HG03280 (cell line): ENCODE measurements at regions not wholly inside any gene's neighbourhood (a gene's known extent, or its start where the extent isn't known, plus 50 kb on each side); places are given as distances from the start of the nearest gene placed in this dataset.

Experiments
- ATAC-seq: cut with Tn5 transposase; IDR thresholded peaks from one replicate; pipeline ENCODE4 v1.9.1; 2021; ENCODE audit warnings: mild to moderate bottlenecking, moderate library complexity; ENCODE audit not compliant: unreplicated experiment

DNA sequence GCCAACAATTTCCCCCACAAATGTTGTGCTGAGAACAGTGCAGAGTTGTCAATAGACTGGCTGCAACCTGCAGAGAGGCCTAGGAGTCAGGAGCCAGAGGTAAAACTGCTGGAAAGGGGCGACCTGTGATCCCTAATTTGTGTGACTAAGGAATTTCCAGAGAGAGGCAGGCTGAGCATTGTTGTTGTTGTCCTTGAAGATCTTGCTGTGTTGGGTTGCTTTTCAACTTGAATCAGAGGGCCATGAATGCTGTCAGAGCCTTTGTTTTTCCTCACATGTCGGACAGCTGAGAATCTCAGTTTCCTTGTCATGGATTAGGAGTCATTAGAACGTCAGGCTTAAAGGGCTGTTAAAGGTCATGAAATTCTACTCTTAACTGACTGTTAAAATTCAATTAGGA is 134.6 kb upstream of the ASTN2 start:
- ATAC-seq = no peak

DNA sequence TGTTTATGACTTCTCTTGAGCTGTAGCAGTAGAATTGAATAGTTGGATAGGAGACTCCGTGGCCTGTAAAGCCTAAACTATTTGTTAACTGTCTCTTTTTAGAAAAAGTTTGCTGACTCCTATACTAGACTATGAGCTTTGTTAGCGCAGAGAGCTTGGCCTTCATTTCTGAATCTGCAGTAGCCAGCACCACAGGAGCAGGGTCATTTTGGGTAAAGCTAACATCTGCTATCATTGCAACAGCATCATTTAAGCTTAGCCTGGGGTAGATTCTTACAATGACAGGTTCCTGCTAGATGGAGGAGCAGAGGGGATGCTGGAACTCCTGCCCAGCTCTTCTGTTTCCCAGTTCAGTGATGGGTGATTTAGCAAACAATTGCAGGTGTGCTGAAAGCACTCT is 133.7 kb upstream of the ASTN2 start:
- ATAC-seq = no peak

DNA sequence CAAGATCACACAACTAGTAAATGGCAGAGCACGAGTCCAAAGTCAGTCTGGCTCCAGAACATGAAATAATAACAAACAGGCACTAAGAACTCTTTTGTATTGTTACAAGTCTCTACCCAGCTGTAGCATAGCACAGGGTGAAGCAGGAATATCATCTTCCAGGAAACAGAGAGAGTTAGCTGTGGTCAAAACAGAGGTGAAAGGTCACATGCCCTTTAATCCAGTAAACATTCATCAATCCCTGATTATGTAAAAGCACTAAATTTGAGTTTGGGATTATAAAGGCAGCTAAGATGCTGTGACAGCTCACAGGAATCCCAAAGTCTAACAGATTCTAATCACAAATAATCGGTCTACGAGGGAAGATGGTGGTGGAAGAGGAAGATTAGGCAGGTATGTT is 133.0 kb upstream of the ASTN2 start:
- ATAC-seq = no peak

DNA sequence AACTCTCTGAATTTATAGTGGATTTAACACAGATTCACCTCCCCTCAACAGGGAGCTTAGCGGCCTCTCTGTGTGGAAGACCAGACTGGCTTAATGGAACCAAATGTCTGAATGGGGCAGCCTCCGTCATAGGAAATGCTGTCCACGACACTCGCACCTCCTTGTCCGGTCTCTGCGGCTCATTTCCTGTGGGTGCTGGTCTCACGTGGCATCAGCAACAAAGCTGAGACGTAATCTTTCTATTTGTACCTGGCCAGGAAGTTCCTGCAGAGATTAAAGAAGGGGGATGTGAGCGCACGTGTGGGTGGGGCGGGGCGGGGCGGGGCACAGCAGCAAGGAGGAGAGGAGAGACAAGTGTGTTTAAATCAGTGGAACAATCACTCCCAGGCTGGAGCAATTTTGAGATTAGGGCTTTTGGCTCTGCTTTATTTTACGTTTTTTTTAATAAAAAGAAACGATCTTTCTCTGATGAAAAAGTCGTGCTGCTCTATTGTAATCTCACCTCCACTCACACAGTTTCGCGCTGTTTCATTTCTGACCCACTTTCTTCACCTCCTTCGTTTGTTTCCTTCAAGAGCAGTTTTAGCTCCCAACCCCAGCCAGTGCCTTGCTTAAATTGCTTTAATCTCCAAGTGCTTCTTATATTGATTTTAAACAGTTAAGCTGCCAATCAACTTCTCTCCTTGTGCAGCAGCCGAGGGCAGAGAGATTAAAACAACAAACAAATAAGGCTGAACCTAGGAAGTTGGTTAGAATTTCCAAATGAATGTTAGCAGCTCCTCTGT is 132.2 kb upstream of the ASTN2 start:
- ATAC-seq = no peak

DNA sequence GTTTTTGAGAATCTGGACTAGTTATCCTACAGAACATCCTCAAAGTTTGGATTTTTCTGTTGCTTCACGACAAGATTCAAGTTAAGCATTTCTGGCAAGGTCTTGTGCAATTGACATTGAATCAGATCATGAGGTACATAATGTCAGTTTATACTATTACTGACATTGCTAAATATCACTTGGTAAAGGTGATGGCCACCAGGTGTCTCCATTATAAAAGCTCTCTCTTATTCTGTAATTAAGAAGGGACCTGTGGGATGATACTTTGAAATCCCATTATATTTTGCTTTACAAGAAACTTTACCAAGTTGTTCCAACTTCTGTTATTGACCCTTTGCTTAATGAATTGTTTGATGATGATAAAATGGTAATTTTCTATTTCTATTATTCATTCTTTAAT is 131.0 kb upstream of the ASTN2 start:
- ATAC-seq = no peak

DNA sequence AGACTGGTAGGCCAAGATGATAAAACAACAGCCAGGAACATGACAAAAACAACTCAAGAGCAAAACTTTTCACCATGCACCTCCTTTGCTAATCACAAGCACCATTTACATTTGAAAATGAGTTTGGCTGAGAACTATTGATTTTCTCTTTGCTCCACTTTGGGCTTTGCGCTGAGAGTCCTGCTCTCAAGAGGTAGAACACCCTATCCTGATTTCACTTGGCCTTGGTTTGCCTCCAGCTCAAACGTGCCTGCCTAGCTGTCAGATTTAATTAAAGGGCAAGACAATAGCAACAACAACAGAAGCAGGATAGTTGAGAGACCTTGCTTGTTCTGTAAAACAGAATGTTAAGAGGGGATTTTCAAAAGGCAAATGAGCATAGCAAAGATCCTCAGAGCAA is 128.2 kb upstream of the ASTN2 start:
- ATAC-seq = no peak

DNA sequence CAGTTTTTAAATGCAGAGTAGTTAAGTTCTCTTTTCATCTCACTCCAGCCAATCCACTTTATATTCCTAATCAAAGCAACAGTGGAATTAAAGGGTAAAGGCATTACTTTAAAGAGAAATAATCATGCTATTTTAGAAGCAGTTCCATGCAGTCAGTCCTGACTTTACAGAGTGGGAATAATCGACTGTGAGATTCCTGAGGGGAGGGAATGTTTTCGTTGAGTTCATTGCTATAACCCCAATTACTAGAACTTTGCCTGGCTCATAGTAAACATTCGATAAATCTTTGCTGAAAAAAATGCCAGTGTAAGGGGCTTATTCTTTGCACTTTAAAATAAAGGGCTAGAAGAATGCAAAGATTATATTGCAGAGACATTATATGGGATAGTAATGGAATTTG is 127.2 kb upstream of the ASTN2 start:
- no peak for ATAC-seq

DNA sequence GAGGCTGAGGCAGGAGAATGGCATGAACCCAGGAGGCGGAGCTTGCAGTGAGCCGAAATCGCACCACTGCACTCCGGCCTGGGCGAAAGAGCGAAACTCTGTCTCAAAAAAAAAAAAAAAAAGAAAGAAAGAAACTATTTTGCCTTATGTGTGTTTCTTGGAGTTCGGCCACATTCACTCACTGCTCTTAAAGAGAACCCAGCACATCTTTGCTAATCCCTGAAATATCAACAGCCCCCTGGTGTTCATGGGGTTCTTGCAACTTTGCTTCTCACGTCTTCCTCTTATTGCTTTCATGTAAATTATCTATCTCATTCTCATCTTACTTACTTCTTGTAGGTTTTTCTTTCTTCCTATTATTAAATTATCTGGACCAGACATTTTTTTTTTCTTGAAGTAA is 126.3 kb upstream of the ASTN2 start:
- no peak for ATAC-seq

DNA sequence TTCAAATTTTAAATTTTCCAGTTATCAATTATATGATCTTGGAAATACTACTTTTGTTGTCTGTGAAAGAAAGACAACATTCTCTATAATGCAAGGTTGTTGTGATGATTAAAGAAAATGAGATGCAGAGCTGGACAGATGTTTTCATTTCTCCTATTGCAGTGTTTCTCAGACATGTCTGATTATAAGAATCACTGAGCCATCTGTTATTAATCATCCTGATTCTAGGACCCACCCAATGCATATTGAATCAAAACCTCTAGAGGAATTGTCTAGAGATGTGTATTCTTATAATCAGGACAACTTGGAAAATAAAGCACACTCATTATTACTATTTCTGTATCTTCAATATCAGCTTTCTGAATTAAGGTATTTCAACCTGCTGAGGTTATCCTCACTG is 121.1 kb upstream of the ASTN2 start:
- ATAC-seq = no peak

DNA sequence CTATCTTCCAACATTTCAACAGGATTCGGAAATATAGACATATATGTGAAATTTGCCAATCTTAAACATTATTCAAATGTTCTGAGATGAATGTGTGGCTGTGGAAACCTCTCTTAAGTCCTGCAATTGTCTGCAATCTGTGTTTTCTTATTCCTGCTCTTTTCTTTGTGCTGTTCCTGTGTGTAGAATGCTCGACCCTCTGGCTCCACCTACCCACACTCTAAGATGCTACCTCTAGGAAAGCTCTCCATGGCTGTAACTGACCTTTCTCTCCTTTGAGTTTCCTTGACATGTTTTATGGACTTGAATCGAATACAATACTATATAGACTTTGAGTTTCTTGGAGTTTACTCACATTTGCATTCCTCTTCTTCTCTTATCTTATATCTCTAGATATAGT is 120.6 kb upstream of the ASTN2 start:
- ATAC-seq = no peak

DNA sequence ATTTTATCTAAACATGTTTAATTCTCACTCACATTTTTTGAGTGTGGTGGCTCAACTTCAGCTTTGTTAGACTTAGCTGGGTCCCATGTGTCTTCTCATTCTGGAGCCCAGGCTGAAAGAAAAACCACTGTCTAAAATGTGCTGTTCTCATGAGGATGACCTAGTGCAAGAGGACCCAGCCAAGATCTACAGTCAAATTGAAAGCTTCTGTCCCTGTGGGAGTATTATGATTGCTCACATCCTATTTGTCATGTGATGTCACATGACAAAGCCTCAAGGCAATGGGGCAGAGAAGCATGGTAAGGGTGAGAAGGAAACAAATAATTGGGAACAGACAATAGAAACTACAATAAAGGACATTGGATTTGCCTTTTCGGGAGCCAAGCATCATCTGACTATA is 113.4 kb upstream of the ASTN2 start:
- no peak for ATAC-seq

DNA sequence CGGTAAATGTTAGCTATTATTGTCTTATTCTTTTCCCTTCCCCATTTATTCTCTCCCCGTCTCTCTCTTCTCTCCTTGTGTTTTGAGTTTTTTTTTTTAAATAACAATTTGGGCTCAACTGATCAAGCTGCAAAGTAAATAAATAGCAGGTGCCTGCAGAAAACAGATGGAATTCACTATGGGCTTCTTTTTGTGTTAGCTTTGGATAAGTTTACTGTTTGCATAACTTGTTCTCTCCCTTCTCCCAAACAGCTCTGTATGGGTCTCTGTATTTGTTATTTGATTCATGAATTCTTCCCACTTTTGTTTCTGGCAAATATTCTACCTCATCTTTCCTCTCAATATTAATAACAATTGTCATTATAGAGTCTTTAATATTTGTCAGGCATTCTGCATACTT is 111.8 kb upstream of the ASTN2 start:
- ATAC-seq = no peak

DNA sequence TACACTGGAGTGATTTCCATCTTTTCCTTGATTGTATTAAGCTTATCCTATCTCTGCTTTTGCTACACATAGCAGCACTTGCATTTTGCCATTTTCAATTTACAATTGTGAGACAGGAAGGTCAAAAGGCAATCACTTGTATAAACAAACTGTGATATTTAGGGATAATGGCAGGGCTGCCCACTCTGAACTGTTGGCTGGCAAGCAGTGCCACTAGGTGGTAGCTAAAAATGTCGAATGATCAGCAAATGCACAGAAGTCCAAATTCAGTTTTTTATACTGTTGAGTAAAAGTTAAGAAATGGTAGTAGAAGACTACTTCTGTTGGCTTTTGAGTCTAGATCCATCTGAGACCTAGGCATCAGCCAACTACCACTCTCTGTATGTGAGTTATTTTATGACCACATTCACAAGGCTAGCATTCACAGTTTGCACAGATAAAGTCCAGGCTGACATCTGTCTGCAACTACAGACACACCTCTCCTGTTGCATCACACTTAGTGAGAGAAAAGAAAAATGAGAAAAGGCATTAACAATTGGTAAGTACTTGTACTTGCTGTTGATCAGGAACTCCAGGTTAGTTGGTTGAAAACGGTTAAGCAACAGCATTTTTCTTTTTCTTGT is 108.8 kb upstream of the ASTN2 start:
- no peak for ATAC-seq

DNA sequence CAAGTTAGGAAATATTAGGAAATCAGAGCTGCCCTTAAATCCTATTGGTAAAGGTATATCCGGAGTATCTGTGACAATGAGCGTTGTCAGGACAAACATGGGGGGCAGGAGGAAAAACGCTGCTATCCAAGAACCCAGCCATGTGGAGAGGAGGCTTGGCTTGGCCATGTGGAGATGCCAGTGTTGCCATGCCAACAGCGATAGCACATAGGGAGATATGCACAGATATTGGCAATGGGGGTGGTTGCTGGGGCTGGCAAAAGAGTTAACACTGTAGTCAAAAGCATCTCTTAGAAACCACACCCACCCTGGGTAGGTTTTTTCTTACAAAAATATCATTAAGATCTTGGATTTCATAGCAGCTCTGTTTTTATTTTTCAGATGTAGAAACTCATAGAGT is 106.4 kb upstream of the ASTN2 start:
- no peak for ATAC-seq

DNA sequence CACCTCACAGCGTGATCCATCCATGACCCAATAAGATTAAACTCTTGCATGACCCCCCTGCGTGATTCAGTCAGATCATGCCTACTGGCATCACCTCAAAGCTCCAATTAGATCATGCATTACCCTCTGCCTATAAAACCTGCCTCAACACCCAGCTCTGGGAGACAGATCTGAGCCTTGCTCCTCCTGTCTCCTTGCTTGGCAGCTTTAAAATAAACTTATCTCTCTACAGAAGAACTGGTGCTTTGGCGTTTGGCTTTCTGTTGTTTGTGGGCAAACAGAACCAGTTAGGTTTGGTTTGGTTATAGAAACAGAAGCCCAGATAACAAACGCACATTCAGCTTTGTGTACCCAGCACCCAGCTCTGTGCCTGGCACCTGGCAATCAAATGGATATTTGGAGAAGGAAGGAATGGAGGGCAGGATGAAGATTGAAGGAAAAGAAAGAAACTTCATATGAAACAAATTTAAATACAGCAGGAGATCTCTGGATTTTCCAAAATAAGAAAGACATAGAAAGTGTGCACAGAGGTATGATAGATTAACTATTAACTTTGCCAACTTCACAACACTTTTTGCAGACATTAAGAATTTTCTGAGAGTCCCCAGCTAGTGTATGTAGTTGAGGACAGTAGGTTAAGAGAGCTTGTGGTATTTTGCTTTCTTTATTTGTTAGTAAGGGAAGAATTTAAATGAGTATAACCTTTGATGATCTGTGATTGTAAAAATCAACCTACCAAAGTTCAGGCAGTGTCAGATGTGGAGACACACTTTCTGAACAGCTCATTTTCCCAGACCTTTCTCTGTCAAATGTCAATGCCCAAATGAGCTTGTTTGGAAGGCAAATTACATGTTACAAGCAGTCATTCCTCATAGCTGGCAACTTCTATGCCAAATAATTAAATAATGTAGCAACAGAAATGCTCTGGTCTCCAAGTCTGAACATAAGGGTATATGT is 102.1 kb upstream of the ASTN2 start:
- ATAC-seq = no peak

DNA sequence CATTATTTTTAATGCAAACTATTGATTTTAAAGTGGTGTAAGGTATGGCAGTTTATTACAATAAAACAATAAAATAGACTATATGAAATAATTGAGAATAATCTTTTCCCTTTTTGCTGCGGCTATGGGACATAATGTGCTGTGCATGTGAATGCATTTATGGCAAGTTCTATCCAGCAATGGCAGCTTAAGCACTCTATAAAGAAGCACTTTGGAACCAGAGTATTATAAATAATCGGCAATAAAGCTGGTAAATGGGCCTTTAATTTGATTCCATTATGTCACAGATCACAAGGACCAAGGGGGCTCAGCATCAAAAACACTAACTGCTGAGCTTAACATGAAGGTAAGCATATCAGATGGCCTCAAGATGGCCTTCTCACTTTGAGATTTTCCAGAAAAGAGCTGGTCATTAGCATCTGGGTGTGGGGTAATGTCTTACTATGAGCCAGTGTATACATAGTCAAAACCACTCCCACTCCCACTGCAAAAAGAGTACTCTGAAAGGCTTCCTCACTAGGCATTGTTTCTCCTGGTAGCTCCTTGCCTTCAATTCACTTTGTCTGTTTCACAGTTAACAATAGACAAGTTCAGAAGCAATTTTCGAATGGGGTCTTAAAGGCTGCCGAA is 97.1 kb upstream of the ASTN2 start:
- no peak for ATAC-seq

DNA sequence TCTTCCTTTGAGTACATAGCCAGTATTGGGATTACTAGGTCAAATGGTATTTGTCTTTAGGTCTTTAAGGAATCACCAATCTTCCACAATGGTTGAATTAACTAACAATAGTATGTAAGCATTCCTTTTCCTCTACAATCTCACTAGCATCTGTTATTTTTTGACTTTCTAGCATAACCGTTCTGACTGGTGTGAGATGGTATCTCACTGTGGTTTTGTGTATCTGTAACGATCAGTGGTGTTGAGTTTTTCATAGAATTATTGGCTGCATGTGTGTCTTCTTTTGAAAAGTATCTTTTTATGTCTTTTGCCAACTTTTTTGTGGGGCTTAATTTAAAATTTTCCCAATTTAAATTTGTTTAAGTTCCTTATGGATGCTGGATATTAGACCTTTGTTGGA is 81.5 kb upstream of the ASTN2 start:
- no peak for ATAC-seq

DNA sequence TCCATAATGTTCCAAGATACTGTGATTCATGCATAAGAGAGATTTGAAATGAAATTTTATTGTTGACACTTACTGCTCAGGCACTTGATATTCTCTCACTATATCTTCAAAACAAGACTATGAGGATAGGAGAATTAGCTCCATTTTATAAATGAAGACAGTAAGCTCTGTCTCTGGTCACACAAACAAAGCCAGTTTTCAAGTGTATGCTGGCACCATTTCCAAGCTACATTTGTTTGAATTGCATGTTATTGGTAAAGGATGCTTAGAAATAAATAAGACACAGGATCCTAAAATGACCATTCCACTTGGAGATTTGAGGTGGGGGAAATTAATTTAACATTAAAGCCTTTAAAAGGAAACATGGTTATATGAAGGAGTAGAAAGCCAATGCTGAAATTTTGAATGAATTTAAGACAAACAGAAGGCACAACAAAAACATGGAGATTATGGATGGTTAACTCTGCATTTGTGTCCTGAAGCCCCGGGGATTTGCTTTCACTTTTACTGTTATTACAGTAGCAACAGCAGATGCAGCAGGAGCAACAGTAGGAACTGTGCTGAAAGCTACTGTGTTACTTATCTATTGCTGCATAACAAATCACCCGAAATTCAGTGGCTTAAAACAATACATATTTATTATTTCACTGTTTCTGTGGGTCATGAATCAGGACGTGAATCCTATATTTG is 79.7 kb upstream of the ASTN2 start:
- no peak for ATAC-seq

DNA sequence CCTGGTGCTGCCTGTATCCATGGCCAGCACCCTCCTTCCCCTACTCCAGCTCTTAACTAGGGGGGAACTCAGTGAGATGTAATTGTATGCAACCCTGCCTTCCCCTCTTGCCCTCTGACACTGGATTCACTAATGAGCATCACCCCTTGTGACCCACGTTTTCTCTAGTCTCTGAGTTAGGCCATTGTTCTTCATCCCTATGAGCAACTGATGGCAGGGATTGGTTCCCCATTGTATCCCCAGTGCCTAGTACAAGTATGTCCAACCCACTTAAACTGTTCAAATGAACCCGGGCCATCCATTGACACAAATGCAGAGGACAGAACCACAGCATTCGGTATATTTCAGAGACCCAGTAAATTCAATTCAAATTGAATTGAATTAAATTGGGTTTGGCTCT is 77.6 kb upstream of the ASTN2 start:
- ATAC-seq = no peak

DNA sequence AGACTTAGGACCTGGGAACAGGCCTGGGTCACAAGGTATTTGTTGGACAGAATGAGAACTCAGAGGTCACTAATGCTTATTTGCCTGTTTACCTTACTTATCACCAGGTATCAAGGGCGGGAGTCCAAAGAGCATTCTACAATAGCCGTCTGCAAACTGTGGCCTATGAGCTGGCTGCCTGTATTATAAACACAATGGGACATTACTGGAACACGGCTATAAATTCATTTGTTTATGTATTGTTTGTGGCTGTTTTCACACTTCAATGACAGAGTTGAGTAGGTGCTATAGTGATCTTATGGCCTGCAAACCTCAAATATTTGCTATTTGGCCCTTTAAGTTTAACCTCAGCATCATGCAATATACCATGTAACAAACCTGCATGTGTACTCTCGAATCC is 76.6 kb upstream of the ASTN2 start:
- no peak for ATAC-seq

DNA sequence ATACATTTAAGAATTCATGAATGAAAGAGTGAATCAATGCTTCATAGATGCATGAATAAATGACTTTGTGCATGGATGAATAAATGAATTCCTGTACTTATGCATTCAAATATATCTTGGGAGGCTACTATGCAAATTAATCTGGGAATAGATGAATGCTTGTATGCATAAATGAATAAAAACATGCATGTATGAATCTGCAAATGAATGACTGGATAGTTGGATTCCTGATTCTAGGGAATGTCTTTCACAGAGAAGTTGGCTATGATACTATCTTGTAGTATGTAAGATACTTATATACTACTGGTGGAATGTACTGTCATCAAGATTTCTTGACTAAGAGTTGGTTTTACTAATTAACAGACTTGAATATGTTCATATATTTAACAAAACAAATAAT is 75.3 kb upstream of the ASTN2 start:
- ATAC-seq = no peak
